ENCODE measurements at regions not wholly inside any gene's neighbourhood (a gene's known extent, or its start where the extent isn't known, plus 50 kb on each side); places are given as distances from the start of the nearest gene placed in this dataset.
"Not testable (repeated sequence)": the region's sequence is repeated elsewhere in the genome, so short reads cannot be mapped to it uniquely, and the experiment has no call there.

- DNase-seq (ENCODE audit: low read depth); H3K4me3 ChIP-seq (ENCODE audit: low read length): not testable (repeated sequence)
Observed at GRCh38 chr1:147103416-147104155, 68.7 kb downstream of the PRKAB2 start.

- no peak for DNase-seq (ENCODE audit: low read depth)
- H3K4me3 ChIP-seq (ENCODE audit: low read length): no peak overlapping the region
- TF ChIP-seq CTCF (conservative IDR thresholded peaks at IDR 0.05; ENCODE audit: low read length): no peak
Observed at GRCh38 chr1:147099192-147099591, 73.1 kb downstream of the PRKAB2 start.

- peak; percentile 48 for TF ChIP-seq CTCF (conservative IDR thresholded peaks at IDR 0.05; ENCODE audit: low read length)
- not testable (repeated sequence) for H3K4me3 ChIP-seq (ENCODE audit: low read length)
- peak; percentile 16 for DNase-seq (ENCODE audit: low read depth)
Observed at GRCh38 chr1:147098338-147098973, 73.8 kb downstream of the PRKAB2 start.

GRCh38 chr1:147095691-147096090 is 76.6 kb downstream of the PRKAB2 start:
- TF ChIP-seq CTCF (conservative IDR thresholded peaks at IDR 0.05; ENCODE audit: low read length): no peak
- no peak overlapping the region for H3K4me3 ChIP-seq (ENCODE audit: low read length)
- DNase-seq (ENCODE audit: low read depth): no peak

- no peak for TF ChIP-seq CTCF (conservative IDR thresholded peaks at IDR 0.05; ENCODE audit: low read length)
- H3K4me3 ChIP-seq (ENCODE audit: low read length): no peak overlapping the region
- no peak for DNase-seq (ENCODE audit: low read depth)
Observed at GRCh38 chr1:147091801-147092200, 80.5 kb downstream of the PRKAB2 start.

- H3K4me3 ChIP-seq (ENCODE audit: low read length): no peak overlapping the region
- no peak for DNase-seq (ENCODE audit: low read depth)
- no peak for TF ChIP-seq CTCF (conservative IDR thresholded peaks at IDR 0.05; ENCODE audit: low read length)
Observed at GRCh38 chr1:147089457-147089856, 82.8 kb downstream of the PRKAB2 start.

GRCh38 chr1:147086129-147086528 is 86.1 kb downstream of the PRKAB2 start:
- no peak for TF ChIP-seq CTCF (conservative IDR thresholded peaks at IDR 0.05; ENCODE audit: low read length)
- no peak overlapping the region for H3K4me3 ChIP-seq (ENCODE audit: low read length)
- DNase-seq (ENCODE audit: low read depth): no peak
